OCI-LY7 (cell line): ENCODE measurements at regions not wholly inside any gene's neighbourhood (a gene's known extent, or its start where the extent isn't known, plus 50 kb on each side); places are given as distances from the start of the nearest gene placed in this dataset.

Source experiments
- EZH2phosphoT487 ChIP-seq: fragments of 200-600 bp; sonication (generic); IDR thresholded peaks from 2 replicates; pipeline ENCODE4 v1.6.1; 2018; ENCODE audit warnings: low read depth, borderline replicate concordance, mild to moderate bottlenecking, mixed run types, antibody characterized with exemption, low read length, moderate library complexity, mixed read lengths
- TF ChIP-seq, protein P1 (sequence below): fragments of 200-600 bp; sonication (generic); conservative IDR thresholded peaks from 2 replicates; pipeline ENCODE4 v1.5.1; 2014; ENCODE audit warnings: mild to moderate bottlenecking, antibody characterized with exemption, low read length, moderate library complexity, mixed read lengths

DNA sequence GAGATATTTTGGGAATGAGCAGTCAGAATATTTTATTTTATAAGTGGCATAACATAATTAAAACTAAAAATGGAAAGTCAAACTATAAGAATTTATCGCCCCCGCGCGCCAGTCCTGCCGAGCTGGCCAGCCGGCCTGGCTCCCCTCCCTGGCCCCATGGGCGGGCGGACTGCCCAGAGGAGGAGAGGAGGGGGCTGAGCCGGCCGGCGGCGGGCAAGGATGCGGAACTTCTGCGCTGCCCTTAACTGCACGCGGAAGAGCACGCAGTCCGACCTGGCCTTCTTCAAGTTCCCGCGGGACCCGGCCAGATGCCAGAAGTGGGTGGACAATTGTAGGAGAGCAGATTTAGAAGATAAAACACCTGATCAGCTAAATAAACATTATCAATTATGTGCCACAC, 96.8 kb downstream of the DKK1 start:
- TF ChIP-seq, protein P1, sequence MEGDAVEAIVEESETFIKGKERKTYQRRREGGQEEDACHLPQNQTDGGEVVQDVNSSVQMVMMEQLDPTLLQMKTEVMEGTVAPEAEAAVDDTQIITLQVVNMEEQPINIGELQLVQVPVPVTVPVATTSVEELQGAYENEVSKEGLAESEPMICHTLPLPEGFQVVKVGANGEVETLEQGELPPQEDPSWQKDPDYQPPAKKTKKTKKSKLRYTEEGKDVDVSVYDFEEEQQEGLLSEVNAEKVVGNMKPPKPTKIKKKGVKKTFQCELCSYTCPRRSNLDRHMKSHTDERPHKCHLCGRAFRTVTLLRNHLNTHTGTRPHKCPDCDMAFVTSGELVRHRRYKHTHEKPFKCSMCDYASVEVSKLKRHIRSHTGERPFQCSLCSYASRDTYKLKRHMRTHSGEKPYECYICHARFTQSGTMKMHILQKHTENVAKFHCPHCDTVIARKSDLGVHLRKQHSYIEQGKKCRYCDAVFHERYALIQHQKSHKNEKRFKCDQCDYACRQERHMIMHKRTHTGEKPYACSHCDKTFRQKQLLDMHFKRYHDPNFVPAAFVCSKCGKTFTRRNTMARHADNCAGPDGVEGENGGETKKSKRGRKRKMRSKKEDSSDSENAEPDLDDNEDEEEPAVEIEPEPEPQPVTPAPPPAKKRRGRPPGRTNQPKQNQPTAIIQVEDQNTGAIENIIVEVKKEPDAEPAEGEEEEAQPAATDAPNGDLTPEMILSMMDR = no peak
- no peak for TF ChIP-seq EZH2phosphoT487
